COR-L47 (cell line): ENCODE measurements at regions not wholly inside any gene's neighbourhood (a gene's known extent, or its start where the extent isn't known, plus 50 kb on each side); places are given as distances from the start of the nearest gene placed in this dataset.
"Not testable (repeated sequence)": the region's sequence is repeated elsewhere in the genome, so short reads cannot be mapped to it uniquely, and the experiment has no call there.

Source experiments
- DNase-seq: peaks from one replicate; lab custom pipeline; 2025; lab: John Stamatoyannopoulos, UW

DNA sequence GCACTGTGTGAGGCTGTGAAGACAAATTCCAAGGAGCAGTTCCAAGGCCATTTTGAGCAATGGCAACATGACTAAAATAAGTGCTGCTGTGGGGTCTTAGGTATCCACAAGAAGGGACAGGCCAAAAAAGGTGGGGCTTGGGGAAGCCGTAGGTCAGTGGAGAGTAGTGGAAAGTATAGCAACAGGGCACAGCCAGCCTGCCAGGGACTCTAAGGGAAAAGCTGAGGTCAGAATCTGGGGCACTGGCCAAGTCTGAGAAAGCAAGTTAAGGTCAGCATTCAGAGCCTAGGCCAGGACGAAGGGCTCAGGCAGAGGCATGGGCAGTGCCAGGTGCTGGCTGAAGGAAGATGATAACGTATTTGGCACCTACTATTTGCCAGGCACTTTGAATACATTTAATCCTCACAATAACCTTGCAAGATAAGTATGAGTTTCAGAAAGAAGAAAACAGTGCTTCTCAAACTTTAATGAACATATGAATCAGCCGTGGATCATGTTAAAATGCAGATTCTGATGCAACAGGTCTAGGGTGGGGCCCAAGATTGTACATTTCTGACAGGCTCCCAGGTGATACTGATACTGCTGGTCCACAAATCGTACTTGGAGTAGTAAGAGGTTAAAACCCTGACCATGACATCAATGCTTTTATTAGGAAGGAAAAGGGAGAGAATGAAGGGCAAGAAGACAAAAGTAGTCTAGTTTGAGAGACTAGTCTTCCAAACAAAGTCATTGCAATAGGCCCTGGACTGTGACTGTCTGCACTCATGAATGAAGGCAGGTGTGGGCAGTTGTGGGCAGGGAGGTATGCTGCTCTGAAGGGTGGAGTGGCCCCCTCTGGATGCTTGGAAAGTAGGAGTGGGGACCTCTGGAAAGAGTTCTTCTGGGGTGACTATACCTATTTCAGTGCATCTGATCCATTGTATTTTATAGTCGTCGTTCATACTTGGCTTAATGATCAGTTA, 106.3 kb upstream of the ANKRD28 start:
- no peak for DNase-seq

DNA sequence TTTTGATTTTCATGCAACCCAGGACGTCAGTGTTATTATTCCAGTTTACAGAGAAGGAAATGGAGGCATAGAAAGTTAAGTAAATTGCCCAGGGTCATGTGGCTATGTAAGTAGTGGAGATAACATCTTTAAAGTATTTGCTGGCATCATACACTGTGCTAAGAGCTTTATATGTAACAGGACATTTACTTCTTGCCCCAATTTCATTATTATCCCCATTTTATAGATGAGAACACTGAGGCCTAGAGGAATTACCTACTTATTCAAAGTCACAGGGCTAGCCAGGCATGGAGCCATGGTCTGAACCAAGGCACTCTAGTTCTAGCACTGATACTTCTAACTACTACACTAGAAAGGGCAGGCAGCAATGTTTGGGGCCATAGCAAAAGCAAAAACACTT, 107.3 kb upstream of the ANKRD28 start:
- DNase-seq: no peak

DNA sequence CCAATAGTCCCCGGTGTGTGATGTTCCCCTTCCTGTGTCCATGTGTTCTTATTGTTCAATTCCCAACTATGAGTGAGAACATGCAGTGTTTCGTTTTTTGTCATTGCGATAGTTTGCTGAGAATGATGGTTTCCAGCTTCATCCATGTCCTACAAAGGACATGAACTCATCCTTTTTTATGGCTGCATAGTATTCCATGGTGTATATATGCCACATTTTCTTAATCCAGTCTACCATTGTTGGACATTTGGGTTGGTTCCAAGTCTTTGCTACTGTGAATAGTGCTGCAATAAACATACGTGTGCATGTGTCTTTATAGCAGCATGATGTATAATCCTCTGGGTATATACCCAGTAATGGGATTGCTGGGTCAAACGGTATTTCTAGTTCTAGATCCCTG, 109.6 kb upstream of the ANKRD28 start:
- not testable (repeated sequence) for DNase-seq

DNA sequence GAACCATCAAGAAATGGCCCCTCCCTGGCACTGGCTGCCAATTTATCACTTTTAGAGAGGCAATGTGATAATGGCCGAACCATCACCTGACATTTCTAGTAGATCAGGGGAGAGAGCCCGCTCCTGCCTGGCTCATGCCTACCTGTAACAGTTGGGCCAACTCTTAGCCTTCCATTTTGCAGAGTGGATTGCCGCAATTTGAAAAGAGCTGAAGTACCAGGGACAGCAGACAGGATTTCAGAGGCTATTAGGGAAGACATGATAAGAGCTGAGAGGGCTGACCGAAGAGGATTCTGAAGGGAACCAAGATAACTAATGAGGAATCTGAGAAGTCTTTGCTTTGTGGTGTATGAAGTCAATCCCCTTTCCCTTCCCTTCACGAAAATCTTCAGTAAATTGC, 121.2 kb upstream of the ANKRD28 start:
- DNase-seq: no peak

DNA sequence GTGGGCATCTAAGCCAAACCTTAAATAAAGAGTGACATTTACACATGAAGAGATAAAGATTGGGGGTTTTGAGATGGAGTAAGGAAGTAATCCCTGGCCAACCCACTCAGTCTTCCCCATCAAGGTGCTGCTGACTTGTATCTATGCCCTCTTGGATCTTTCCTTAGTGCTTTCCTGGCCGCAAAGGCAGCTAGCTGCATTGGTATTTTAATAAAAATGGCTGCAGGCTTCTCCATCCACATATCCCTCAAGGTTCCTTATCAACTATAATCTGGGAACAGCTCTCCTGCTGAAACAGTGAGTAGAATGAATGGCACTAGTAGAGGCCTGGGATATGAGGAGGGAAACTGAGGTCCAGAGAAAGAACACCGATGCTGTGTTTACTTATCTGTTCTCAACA, 122.2 kb upstream of the ANKRD28 start:
- DNase-seq: no peak

DNA sequence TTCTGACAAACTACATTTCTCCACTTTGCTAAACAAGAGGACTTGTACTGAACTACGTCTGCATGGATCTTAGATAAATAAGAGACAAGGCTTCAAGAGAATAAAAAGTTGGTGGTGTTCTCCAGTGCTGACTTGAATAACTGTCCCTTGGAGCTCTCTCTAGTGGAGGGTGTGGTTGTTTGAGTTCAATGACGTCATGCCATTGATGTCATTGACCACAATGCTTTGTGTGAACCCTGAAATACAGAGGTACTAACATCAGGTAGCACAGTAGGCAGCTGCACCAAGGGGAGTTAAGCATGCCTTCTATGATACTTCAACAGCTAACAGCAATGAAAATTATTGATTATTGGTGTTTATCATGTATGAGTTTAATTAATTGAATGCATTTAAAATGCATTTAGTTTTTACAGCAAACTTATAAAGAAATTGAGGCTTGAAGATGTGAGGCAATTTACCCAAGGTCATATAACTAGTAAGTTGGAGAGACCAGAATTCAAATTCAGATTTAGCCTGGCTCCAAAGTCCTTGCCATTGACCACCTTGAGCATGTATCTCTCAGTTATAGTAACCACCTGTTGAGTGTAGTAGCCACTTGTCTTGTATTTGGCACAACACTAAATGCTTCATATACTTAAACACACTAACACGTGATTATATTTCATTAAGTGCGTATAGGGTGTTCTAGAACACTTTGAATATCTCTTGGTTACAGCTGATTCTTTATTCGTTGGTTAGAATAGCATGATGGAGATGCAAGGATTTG, 126.0 kb upstream of the ANKRD28 start:
- no peak for DNase-seq

DNA sequence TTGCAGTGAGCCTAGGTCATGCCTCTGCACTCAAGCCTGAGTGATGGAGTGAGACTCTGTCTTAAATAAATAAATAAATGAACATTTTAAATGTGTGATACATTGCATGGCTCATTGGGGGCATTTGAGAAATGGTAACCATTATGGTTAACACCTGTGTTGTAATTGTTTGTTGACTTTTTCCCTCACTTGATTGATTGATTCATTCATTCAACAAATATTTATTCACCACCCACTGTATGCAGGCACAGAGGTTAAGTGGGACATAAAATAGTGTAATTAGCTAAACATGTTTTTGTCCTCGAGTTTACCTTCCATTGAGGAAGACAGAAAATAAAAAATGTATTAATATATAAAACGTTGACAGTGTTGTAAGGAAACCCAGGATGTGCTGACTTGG, 127.1 kb upstream of the ANKRD28 start:
- peak; percentile 5 for DNase-seq

DNA sequence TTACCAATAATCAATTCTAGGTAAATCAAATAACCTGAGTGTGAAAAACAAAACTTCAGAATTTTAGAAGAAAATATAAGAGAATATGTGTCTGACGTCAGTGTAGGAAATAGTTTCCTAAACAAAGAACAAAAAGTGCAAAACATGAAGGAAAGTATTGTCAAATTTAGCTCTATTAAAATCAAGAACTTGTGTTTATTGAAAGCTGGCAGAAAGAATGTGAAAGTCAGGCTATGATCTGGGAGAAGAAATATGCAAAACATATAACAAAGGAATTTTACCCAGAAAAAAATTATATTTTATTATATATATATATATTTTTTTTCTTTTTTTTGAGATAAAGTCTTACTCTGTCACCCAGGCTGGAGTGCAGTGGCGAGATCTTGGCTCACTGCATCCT, 129.1 kb upstream of the ANKRD28 start:
- DNase-seq: no peak

DNA sequence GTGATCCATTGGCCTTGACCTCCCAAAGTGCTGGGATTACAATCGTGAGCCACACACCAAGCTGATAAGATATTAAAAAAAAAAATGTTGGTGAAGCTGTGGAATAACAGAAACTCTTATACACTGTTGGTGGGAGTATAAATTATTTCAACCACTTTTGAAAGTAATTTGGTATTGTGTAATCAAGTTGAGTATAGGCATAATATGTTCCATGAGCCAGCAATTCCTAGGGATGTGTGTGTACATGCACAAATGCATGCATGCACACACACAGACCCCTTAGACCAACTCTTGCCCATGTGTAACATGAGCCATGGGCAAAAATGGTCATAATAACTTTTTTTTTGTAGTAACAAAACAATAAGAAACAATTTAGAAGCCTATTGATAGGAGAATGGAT, 130.2 kb upstream of the ANKRD28 start:
- no peak for DNase-seq

DNA sequence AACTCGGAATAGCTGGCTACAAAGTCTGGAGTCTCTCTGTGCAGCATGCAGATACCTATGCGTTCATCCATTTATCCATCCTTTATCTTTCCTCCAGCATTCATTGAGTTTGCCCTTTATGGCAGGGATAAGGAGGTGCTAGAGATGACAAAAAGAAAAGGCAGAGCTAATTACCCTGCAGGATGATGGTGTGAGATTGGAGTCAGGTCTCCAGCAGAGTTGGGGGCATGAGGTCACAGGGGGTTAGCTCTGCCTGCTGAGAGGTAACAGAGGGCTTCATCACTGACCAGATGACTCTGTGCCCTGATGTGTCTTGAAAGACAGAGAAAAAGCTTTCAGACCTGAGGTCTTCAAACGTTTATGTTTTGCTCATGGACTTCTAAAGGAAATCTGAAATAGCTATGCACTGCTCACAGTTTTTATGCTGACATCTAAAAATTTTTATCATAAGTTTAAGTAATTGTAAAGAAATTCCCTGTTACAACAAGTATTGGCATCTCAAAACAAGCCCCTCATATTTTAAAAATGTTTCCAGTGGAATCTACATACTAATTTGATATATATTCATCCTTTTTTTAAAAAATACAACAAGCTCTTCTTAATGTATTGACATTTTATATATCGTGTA, 132.3 kb upstream of the ANKRD28 start:
- no peak for DNase-seq

DNA sequence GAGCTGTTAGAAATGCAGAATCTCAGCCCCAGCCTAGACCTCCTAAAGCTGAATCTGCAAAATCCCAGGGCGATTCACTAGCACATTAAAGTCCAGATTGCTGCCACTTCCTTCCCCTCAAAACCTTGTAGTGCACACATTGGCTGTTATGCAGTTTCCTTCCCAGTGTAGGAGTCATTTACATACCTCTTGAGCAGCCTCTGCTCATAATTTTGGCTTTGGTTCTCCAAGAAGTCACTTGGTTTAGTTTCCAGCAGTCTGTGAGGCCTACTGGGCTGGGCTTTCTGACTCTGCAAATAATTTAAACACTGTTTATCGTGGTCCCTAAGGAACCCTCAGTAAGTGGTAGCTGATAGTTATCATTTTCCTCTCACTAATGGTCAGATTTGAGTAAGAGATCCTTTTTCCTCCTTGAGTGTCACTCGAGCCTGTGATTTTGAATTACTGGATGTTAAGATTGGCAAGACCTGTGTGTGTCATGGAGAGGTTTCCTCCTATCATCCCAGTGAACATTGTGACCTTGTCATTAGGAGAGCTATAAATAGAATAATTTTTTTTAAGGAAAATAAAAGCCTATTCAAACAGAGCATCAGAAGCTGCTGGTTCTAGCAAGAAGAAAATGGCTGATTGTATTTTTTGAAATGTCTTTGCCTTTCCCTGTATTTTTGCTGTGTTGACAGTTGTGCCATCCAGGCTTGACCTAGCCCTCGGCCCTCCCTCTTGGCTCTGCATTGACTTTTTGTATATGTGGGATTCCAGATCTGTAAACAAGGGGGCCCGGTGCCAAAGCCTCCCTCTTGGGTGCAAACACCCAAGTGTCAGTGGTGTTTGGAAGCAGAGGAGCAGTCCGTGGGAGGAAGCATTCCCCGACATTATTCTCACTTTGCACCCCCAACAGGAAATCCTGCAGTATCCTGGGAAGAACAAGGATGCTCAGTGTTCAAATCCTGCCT, 134.8 kb upstream of the ANKRD28 start:
- no peak for DNase-seq

DNA sequence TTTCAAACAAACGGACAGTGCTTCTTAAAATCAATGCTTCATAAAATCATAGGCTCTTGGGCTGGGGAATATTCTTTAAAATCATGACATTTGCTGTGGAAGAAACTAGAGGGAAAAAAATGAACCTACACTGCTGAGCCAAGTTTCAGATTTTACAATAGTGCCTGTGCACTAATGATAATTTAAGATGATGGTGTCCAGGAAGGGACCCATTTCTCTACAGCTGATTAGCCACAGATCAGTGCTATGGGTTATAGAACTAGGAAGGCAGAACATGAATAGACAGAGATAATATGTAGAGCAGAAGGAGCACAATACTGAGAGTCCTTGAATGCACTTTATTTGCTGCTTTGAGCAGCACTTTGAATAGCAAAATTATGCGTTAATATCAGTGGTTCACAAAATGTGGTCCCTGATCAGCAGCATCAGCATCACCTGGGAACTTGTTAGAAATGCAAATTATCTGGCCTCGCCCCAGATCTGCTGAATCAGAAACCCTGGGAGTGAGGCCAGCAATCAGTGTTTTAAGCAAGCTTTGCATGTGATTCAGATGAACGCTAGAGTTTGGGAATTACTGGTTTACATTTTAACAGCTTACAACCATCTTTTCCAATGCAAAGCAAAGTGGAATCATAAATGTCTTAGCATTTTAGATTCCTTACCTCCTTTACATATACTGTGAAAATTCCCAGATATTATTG, 135.8 kb upstream of the ANKRD28 start:
- no peak for DNase-seq

DNA sequence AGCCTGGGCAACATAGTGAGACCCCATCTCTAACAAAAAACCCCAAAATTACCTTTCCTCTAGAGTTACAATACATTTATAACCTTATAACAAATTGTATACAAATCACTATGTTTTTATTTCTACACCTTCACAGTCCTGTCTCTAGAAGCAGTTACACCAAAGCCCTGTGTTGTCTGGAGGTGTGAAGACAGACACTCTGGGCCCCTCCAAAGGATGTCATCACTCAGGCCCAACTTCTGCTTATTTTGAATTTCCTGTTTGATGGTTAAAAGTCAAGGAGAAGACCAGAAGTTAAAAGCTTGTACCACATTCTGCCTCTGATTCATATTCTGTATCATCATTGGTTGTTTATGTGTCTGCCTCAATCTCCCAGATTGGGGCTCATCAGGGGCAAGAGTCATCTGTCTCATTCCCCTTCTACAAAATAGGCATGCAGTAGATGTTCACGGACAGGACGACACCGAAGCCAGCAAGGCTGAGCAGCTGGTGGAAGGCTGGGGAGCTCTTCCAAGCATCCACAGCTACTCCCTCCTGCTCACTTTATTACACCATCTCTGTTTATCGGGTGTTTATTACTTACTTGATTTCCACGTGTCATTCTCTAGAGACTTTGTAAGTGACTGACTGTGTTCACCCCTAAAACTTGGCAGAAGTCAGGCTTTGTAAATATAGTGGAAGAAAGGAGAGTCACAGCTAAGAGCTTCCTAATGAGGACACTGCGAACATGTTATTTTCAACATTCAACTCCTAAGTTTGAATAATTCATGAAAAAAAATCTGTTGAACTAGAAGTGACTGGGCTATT, 136.8 kb upstream of the ANKRD28 start:
- no peak for DNase-seq

DNA sequence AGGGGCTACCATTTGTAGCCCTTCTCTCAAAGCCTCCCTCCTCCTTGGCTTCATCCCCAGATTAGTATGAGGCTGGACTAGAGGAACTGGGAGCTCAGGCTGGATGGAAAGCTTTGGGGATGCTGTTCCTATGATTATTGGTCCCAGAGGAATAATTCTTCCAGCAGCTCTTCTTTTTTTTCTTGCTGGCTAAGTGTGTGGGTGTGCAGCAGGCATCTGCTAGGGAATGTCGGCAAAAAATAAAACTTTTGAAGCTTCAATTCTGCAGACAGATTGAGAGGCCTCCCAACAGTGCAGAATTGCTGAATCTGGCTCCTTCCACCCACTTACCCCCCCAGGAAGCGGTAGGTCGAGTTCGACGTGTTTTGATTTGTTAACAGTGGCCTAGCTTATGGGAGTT, 138.5 kb upstream of the ANKRD28 start:
- no peak for DNase-seq

DNA sequence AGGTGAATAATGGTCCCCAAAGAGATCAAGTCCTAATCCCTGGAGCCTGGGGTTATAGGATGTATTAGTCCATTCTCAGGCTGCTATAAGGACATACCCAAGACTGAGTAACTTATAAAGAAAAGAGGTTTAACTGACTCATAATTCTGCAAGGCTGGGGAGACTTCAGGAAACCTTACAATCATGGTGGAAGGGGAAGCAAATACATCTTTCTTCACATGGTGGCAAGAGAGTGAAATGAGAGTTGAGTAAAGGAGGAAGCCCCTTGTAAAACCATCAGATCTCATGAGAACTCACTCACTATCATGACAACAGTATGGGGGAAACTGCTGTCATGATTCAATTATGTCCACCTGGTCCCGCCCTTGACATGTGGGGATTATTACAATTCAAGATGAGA, 142.9 kb upstream of the ANKRD28 start:
- no peak for DNase-seq

DNA sequence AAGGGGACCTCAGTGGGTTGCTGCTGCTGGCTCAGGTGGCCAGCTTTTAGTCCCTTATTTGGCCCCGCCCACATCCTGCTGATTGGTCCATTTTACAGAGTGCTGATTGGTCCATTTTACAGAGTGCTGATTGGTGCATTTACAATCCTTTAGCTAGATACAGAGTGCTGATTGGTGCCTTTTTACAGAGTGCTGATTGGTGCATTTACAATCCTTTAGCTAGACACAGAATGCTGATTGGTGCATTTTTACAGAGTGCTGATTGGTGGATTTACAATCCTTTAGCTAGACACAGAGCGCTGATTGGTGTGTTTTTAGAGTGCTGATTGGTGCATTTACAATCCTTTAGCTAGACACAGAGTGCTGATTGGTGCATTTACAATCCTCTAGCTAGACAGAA, 143.7 kb upstream of the ANKRD28 start:
- not testable (repeated sequence) for DNase-seq

DNA sequence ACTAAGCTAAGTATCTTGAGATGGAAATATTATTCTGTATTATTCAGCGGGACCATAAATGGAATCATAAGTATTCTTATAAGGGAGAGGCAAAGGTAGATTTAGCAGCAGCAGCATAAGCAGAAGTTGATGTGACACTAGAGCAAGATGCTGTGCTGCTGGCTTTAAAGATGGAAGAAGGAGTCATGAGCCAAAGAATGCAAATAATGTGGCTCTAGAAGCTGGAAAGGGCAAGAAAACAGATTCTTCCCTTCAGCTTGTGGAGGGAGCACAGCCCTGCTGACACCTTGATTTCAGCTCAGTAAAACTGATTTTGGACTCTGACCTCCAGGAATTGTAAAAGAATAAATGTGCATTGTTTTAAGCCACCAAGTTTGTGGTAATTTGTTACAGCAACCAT, 144.2 kb upstream of the ANKRD28 start:
- no peak for DNase-seq

DNA sequence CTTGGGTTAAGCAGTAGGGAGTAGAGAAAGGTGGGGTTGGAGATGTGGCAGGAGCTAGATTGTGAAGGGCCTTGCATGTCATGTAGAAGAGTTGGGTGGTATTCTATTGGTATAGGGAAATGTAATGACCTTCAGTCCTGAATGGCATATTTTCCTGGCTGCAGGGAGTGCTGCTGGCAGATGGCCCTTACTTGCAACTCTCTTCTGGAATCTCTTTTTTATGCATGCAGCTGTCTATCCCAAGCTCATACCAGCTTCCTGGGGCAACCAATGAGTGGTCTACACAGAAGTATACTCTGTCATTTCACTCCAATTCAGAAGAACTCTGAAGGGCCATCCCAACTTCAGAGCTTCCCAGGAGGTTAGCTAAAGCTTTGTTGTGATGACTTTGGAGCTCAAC, 144.7 kb upstream of the ANKRD28 start:
- no peak for DNase-seq

DNA sequence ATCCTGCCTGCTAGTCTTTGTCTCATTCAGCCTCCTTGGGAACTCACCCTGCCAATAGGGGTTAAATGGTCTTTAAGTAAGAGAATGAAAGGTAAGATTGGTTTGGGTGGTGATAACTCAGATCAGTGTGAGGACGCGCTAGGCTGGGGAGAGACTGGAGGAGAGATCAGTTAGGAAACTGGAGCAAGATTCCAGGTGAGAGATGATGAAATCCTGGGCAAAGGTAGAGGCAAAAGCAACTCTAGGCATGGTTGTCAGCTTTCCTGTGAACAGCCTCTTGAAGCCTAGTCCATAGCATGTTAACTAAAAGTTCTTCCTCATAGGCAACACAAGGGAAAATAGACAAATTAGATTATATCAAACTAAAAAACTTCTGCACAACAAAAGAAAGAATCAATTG, 145.2 kb upstream of the ANKRD28 start:
- no peak for DNase-seq

DNA sequence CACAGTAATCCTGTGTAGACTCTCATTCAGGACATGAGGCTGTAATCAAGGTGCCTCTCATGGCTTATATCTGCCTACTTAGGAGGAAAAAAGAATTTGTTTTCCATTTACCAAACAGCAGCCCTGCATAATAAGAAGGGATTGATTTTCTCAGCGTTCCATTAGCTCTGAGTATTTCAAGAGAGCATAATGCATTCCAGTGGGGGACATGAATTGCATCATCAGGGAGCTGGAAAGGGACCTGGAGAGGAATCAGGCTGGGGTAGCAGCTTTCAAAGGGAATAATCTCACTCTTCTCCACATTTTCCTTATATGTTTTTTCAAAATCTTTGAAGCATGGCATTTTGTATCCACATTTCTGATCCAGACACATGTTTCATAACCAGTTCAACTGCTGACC, 150.6 kb upstream of the ANKRD28 start:
- DNase-seq: no peak
